HG02852 (cell line): ENCODE measurements at regions not wholly inside any gene's neighbourhood (a gene's known extent, or its start where the extent isn't known, plus 50 kb on each side); places are given as distances from the start of the nearest gene placed in this dataset.

Experiments used
- ATAC-seq: cut with Tn5 transposase; IDR thresholded peaks from one replicate; pipeline ENCODE4 v1.9.1; 2021; ENCODE audit warnings: mild to moderate bottlenecking, moderate library complexity; ENCODE audit not compliant: unreplicated experiment

DNA sequence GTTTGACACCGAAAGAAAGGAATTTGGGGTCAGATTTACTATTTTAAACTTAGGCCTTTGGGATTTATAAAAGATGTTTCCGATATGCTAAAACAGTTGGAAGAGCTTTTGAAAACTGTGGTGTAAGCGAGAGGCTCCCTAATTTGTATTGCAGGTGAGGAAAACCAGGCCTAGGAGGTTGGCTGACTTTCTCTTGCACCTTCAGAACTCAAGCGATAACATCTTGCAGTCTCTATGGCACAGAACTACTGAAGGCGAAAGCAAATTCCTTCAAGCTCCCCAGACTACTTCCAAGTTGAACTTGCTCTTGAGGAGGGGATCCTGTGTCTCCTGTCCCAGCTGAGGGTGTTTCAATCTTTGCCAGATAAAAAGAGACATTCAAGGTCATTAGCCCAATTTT lies 685.7 kb downstream of the ADGRL2 start:
- no peak for ATAC-seq

DNA sequence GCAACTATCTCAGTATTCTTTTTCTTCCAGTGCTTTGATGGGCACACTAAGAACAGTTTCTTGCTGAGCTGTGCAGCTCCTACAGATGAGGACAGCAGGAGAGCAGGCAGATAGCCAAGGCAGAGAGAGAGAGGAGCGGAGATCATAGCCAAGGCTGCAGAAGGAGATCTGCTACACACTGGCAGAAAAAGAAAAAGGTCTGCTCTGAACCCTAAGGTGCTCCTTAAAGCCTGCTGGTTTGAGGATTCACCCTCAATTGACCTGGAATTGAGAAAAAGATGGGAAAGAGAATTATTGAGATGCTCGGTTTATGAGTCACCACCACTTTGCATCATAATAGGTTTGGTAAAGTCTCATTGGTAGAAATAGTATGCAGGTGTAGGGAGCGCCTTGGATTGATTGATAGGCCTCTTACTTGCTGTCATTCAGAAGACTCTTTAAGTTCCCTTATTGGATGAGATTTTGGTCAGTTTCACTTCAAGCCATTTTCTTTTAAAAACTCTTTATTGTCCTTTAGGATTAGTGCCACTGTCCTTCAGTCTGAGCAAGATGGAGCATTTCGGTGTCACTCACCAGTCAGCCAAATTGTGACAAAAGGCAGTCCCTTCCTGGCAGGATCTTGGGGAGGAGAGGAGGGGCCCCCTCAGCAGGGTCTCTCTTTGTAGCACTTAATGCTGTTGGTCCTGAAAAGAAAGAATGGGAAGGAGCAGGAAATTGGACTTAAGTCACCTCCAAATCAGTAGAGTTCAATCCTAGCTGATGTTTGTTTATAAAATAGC lies 685.0 kb downstream of the ADGRL2 start:
- no peak for ATAC-seq

DNA sequence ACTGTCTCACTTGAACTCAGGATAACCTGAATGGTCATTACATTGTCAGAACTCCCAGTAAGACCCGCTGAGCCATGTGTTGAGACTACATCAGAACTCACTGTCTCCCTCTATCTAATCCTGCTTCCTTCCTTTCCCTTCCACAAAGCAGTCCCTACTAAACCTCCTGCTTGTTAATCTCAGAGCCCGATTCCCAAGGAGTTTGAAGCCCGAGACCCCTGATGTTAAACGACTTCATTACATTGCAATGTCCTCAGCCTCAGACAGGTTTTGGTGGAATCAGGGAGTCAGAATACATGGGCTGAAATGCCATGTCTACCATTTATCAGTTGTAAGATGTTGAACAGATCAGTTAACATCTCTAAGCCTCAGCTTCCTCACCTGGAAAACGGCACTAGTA lies 682.4 kb downstream of the ADGRL2 start:
- no peak for ATAC-seq

DNA sequence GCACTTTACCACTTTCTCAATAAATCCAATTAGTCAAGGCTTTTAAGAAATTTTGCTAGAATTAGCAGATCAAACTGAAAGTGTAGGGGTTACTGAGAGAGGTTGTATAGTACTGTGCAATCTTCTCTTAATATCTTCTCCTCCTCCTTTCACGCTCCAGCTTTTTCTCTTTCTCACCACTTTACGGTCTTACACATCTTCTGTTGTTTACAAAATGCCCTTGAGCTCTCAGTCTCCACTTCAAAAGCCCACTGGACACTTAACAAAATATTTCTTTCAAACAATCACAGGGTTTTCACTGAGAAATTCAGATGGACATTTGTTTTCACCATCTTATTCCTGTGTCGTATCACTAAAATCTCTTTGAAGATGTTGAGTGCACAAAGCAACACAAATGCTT lies 678.2 kb downstream of the ADGRL2 start:
- no peak for ATAC-seq

DNA sequence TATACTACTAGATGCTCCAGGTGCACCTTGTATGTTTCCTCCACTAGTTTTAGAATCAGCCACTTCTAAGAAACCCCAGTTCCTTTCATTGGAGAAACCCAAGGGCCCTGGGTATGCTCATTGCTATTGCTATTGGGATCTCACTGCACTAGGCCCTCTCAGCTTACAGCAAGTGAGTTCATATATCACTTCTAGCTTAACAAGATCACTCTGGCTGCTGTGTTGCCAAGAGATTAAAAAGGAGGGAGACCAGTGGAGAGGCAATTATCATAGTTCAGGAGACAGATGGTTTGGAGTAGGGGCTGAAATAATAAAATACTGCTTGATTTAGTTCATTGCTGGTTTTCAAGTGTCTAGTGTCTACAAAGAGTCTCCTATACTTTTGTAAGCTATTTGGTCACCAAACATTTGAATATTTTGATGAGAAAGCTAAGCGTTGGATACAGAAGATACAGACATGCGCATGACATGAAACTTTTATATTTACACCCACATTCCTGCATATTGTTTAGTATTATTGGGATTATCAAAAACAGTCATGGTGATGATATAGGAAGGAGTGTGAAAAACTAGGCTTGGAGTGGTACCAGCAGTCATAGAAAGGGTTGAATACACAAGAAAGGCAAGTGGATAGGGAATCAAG lies 671.9 kb downstream of the ADGRL2 start:
- ATAC-seq, result no peak

DNA sequence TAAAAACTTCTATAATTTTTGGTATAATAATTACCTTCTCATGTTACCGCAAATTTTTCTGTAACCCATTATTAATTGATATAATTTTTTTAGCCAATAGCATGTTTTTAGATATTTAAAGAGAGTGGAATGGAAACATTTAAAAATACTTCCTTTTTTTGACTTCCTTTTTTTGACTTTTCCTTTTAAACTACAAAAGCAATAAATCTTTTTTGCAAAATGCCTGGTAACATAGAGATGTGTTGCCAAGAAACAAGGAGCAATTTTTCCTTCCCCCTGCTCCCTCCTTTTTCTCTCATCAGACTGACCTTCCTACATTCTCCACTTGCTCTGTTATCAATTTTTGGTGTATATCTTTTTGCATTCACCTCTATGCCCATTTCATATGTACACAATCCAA lies 666.2 kb downstream of the ADGRL2 start:
- no peak for ATAC-seq

DNA sequence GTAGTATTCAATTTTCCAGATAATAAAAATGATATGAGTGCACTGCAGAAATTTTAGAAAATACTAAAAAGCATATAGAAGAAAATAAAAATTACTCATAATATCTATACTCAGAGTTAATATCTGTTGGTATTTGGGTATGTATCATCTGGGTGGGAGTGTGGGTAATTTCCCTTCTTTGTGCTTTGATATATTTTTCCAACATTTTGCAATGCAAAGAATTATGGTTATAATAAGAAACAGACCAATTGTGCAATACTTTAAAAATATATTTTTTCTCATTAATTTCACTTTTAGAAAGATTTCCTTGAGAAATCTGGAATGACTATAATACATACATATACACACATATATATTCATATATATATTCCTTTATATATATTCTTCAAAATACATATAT lies 665.7 kb downstream of the ADGRL2 start:
- ATAC-seq, result no peak

DNA sequence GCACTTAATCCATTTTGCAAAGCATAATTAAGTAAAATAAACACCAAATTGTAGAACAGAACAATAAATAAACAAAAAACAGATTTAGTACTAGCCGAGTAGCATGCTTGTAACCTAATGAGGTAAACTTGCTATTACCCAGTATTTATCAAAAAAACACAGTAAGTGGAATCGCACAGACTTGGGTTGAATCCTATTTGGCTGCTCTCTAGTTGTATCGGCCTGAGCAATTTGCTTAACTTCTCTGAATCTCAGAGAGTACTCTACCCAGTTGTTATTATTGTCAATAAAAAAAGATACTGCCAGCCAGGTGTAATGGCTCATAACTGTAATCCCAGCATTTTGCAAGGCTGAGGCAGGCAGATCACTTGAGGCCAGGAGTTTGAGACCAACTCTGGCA lies 664.3 kb downstream of the ADGRL2 start:
- ATAC-seq, result no peak

DNA sequence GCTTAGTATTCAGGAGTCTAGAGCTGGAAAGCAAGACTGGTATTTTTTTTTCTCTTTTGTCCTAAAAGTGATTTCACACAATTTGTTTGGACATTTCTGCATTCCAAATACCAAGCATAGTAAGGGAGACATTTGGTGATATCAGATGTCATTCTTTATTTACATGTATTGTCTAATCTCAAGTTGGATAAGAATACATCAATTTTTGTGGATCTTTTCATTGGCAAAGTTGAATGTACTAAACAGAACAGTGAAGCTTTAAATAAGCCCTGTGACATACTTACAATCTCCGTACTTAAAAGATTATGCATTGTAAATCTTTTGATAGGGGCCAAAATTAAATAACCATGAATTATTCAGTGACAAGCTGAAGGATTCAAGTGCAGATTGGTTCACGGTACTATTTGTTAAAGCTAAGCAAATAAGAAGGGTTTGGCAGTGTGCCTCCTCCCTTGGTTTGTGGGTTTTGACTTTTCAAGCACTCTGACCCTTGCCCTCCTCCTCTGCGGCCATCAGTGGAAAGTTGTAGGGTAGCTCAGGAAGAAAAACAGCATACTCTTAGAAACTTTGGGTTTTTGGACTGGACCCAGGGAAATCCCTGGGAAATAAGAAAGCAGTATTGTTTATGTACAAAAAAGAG lies 663.7 kb downstream of the ADGRL2 start:
- no peak for ATAC-seq

DNA sequence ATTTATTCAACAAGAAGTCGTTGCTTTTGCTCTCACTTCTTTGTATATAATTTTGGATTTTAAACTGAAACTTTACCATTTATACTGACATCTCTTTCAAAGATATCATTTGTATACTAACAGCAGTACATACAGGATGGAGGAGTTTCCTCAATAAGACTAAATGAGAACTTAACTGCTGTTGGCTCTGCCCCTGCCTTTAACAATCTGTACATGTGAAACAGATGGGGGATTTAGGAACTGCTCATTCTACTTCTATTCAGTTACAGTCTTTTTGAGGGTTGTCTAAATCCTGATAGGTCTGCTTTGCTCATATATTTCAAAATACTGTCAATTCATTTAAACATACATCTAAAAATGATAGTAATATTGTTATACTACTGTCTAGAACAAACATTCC lies 663.2 kb downstream of the ADGRL2 start:
- no peak for ATAC-seq

DNA sequence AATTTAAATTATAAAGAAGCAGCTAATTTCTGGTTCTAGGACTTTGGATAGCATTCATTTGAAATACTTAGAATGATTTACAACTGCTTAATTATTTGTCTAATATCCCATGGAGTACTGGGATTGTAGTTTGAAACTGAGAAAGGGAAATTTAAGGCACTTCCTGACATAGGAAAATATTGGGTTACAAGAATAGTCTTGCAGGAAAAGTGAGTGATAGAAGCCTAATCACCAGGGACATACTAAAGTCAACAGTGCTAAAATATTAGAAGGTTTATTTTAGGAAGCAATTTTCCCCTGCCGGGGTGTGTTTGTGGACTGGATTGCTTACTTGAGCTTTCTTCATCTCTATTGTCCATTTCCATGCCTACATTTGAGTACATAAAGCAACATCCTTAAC lies 661.6 kb downstream of the ADGRL2 start:
- no peak for ATAC-seq

DNA sequence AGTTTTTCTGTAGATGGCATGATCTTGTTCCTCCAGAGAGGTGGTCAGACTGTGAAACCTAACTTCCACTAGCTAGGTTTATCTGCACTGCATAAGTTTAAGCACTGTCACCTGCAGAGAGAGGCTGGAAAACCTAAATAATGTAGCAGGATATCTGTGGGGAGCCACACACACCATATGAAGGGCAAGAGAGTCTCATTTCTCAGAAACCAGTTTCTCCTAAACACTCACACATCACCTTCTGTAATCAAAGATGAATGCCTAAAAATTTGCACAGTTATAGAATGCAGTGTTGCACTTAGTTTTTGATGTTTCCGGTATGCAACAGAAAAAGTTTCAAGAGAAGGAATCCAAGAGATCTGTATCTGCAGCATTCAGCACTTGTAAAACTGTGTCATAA lies 654.6 kb downstream of the ADGRL2 start:
- ATAC-seq, result no peak

DNA sequence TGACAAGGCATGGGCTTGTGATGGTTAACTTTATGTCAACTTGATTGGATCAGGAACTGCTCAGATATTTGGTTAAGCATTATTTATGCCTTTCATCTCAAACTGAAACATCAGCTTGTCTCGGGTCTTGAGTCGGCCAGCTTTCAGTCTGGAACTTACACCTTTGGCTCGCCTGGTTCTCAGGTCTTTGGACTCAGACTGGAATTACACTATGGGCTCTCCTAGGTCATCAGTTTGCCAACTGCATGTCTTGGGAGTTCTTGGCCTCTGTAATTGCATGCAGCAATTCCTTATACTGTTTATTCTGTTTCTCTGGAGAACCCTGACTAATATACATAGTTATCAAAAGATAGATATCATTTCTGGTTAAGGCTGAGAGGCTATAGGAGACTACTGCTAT lies 653.7 kb downstream of the ADGRL2 start:
- ATAC-seq, result no peak

DNA sequence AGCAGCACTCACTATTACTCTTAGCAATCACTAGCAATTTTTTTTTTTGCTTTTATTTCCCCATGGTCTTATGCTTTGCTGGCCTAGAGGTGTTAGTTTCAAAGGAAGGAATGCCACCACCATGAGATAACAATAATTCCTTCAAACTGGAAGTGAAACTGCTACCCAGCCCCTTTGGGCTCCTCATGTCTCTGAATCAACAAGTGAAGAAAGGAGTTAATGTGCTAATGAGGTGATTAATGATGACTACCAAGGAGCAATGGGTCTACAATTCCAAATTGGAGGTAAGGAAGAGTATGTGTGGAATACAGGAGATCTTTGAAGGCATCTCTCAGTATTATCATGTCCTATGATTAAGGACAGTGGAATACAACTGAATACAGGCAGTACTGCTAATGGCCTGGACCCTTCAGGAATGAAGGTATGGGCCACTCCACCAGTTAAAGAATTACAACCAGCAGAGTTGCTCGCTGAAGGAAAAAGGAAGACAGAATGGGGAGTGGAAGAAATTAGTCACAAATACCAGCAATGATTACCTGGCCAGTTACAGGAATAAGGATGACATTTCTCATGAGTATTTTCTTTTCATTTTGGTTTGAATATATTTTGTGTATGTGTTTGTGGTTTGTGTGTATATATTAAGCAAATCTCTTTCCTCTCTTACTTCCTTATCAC lies 652.9 kb downstream of the ADGRL2 start:
- ATAC-seq, result no peak

DNA sequence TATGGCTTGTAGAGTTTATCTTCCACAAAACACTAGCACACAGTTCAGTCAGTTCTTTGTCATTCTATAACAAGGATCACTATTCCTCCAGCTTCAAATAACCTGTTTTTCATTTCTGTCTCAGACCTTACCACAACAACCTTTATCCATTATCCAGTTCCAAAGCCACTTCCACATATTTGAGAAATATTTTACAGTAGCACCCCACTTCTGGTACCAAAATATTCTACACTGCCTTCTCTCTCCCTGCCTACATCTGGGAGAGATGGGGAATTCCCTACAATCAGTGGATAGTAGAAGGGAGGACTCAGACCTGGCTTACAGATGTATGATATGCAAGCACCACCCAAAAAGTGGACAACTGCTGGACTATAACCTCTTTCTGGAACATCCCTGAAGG lies 651.4 kb downstream of the ADGRL2 start:
- no peak for ATAC-seq

DNA sequence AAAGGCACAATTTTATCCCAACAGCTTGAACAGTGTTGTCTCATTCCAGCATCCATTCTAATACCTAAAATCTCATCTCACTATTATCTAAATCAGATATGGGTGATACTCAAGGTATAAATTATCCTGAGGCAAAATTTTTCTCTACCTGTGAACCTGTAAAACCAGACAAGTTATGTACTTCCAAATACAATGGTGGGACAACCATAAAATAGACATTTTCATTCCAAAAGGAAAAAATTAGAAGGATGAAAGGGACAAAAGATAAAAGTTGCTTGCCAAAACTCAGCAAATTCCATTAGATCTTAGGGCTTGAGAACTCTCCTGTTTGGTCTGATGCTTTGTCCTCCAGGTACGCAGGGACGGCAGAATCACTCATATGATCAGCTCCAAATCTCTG lies 650.5 kb downstream of the ADGRL2 start:
- ATAC-seq, result no peak

DNA sequence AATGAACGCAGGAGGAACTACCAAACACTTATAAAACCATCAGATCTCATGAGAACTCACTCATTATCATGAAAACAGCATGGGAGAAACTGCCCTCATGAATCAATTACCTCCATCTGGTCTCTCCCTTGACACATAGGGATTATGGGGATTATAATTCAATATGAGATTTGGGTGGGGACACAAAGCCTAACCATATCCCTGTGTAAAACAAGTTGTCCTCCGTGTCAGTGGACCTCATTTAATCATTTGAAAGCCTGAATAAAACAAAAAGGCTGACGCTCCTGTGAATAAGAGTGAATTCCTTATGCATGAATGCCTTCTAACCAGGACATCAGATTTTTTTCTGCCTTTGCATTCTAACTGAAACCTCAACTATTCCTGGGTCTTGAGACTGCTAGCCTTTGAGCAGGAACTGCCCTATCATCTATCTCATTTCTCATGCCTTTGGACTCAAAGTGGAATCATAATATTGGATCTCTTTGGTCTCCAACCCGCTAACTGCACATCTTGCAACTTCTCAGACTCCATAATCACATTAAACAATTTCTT lies 648.8 kb downstream of the ADGRL2 start:
- no peak for ATAC-seq

DNA sequence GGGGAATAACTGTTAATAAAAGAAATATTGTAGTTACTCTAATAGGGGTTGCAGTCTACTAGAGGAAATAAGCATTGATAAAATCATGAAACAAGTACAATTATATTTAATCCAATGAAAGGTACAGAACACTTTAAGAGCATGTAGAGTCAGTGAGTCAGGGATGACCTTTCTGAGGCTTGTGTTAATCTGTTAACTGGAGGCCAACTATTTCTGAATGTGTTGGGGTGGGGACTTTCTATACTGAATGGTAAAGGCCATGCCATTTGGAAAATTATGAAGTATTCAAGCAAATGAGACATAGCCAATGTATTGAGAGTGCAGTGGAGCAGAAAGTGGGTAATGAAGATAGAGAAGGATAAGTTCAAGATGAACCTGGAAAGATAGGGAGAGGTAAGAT lies 646.2 kb downstream of the ADGRL2 start:
- no peak for ATAC-seq

DNA sequence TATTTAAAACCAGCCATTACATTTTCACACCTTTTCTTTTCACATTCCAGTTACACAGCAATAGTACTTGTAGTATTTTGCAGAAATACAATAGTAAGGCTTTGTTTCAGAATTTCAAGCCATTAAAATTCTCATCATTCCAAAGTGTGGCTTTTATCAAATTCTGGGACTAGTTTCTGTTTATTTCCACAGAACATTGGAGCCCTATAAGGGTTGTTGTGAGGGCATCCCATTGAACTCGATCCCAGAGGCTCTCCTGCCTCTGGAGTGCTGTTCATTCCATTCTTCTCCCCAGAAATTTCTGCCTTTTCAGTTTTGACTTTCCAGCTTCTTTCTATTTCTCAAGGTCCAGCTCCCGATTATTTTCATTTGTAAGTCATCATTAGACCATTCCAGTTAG lies 645.5 kb downstream of the ADGRL2 start:
- no peak for ATAC-seq

DNA sequence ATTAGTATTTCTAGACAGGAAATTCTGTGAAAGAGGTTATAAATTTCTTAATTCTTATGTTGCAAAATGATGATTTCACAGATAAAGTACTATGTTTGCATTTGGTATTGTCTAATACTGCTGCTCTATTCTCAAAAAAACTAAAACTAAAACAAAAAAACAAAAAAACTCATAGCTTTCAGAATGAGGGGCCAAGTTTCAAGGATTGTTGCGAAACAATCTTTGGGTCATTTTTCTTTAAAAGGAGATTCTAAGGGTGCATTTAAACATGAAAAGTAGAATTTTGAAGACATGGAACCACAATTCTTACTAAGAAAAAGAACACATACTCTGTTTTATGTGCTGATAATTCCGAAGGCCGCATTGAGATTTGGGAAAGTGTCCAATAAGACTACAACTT lies 645.1 kb downstream of the ADGRL2 start:
- ATAC-seq, result no peak

DNA sequence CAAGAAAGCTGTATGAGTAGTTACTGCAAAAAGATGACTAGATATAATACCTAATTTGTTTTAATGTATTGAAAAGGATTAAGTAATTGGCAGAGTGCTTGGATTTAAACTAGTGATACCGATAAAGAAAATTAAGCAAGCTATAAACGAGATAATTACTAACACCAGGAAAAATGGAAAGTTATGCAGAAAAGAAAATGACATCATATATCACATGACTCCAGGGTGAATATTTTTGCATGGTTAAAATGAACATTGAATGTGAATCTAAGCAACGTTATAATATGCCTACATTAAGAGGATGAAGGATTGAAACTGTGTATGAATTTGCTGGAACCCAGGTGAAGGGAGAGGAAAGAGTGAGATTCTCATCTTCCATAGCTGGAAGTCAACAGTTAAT lies 644.4 kb downstream of the ADGRL2 start:
- no peak for ATAC-seq

DNA sequence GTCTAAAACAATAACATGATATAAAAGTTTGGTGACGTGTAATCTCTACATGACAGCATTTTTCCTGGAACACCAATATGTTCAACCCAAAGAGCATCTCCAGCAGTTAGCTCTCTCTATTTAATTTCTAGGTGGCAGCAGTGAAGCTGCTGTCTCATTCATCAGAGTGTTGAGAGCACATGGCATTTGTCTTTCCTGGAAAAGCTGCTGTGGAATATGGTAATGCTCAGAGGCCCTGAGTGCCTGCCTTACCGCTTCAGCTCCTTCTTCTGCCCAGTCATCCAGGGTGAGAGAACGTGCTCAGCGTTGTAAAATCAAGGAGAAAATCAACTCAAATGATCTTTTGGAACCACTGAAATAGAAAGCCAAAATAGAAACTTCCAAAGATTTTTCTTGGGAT lies 640.7 kb downstream of the ADGRL2 start:
- ATAC-seq, result no peak
